HEK293T (cell line): ENCODE measurements at regions not wholly inside any gene's neighbourhood (a gene's known extent, or its start where the extent isn't known, plus 50 kb on each side); places are given as distances from the start of the nearest gene placed in this dataset.

Experiments used
- ARNT ChIP-seq: fragments of 450-650 bp; IDR thresholded peaks from 2 replicates; pipeline ENCODE4 v1.6.1; 2017; ENCODE audit warnings: mild to moderate bottlenecking
- BHLHE40 ChIP-seq: fragments of 450-650 bp; IDR thresholded peaks from 2 replicates; pipeline ENCODE4 v1.6.1; 2016; ENCODE audit warnings: mild to moderate bottlenecking, moderate library complexity, borderline replicate concordance
- FOXA1 ChIP-seq: fragments of 450-650 bp; IDR thresholded peaks from 2 replicates; pipeline ENCODE4 v1.6.1; 2016; ENCODE audit warnings: mild to moderate bottlenecking
- FOXK2 ChIP-seq: fragments of 450-650 bp; IDR thresholded peaks from 2 replicates; pipeline ENCODE4 v1.6.1; 2016; ENCODE audit warnings: mild to moderate bottlenecking
- FOXM1 ChIP-seq: fragments of 450-650 bp; IDR thresholded peaks from 2 replicates; pipeline ENCODE4 v1.6.1; 2017; ENCODE audit warnings: mild to moderate bottlenecking, borderline replicate concordance
- HDGF ChIP-seq: fragments of 450-650 bp; IDR thresholded peaks from 2 replicates; pipeline ENCODE4 v1.6.1; 2017; ENCODE audit warnings: antibody characterized with exemption, borderline replicate concordance
- L3MBTL2 ChIP-seq: fragments of 450-650 bp; conservative IDR thresholded peaks from 2 replicates; pipeline ENCODE4 v1.6.1; 2016; ENCODE audit warnings: mild to moderate bottlenecking
- LEF1 ChIP-seq: fragments of 450-650 bp; IDR thresholded peaks from 2 replicates; pipeline ENCODE4 v1.6.1; 2017; ENCODE audit warnings: mild to moderate bottlenecking, borderline replicate concordance
- NFRKB ChIP-seq: fragments of 450-650 bp; IDR thresholded peaks from 2 replicates; pipeline ENCODE4 v1.6.1; 2016; ENCODE audit warnings: mild to moderate bottlenecking, moderate library complexity
- SP1 ChIP-seq: fragments of 450-650 bp; IDR thresholded peaks from 2 replicates; pipeline ENCODE4 v1.6.1; 2017
- TARDBP ChIP-seq: fragments of 450-650 bp; IDR thresholded peaks from 2 replicates; pipeline ENCODE4 v1.6.1; 2016
- ZNF384 ChIP-seq: fragments of 450-650 bp; IDR thresholded peaks from 2 replicates; pipeline ENCODE4 v1.6.1; 2016
- TF ChIP-seq, protein P1 (sequence below): fragments of 450-650 bp; IDR thresholded peaks from 2 replicates; pipeline ENCODE4 v1.6.1; 2016

DNA sequence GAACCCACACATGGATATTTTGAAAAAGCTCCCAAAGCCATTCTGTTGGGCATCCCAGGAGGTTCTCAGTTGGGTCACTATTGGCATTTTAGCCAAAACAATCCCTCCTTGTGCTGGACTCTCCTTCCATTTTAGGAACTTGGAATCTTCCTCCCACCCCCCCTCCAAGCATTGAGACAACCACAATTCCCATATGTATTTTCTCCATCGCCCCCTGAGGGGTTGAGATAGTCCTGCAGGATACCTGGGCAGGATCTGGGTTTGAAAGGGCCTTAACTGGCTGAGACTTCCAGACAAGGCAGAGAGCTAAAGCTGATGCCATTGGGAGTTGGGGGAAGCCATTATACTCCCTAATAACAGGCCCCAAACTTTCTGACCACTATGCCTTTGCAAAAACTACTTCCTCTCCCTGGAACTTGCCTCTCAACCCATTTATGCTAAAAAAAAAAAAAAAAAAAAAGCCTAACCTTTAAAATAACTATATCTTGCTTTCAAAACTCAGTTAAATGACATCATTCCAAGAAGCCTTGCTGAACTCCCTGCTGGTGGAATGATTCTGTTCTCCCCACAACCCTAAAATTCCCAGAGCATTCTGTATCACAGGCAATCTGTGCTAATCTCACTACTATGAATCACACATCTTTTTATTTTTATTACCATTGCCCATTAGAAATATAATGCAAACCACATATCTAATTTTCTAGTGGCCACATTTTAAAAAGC, 77.5 kb upstream of the PDE1C start:
- TF ChIP-seq SP1: no peak
- no peak for TF ChIP-seq FOXK2
- no peak for TF ChIP-seq HDGF
- no peak for TF ChIP-seq FOXM1
- TF ChIP-seq ARNT: no peak
- TF ChIP-seq, protein P1, sequence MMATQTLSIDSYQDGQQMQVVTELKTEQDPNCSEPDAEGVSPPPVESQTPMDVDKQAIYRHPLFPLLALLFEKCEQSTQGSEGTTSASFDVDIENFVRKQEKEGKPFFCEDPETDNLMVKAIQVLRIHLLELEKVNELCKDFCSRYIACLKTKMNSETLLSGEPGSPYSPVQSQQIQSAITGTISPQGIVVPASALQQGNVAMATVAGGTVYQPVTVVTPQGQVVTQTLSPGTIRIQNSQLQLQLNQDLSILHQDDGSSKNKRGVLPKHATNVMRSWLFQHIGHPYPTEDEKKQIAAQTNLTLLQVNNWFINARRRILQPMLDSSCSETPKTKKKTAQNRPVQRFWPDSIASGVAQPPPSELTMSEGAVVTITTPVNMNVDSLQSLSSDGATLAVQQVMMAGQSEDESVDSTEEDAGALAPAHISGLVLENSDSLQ: no peak
- TF ChIP-seq LEF1: no peak
- TF ChIP-seq NFRKB: no peak
- TF ChIP-seq TARDBP: no peak
- TF ChIP-seq FOXA1: no peak
- no peak for TF ChIP-seq L3MBTL2
- TF ChIP-seq ZNF384: no peak
- TF ChIP-seq BHLHE40: no peak
